Neural cell (in vitro differentiated cells): ENCODE measurements at regions not wholly inside any gene's neighbourhood (a gene's known extent, or its start where the extent isn't known, plus 50 kb on each side); places are given as distances from the start of the nearest gene placed in this dataset.

Experiments
- H2AFZ ChIP-seq: fragments of 200-600, 300-800 bp; sonication (generic), shearing (Covaris generic); 2 replicates; pipeline ENCODE4 v1.6.0; 2014; ENCODE audit warnings: low read depth, mild to moderate bottlenecking, antibody characterized with exemption, low read length, moderate library complexity
- H3F3A ChIP-seq: fragments of 200-600 bp; shearing (Covaris generic); 2 replicates; pipeline ENCODE4 v1.6.1; 2016; ENCODE audit warnings: mild to moderate bottlenecking, moderate library complexity, mixed read lengths, antibody characterized with exemption, low read length; ENCODE audit not compliant: insufficient read depth, poor library complexity, severe bottlenecking
- H3K27ac ChIP-seq: fragments of 200-600, 300-800 bp; sonication (generic), shearing (Covaris generic); 2 replicates; pipeline ENCODE4 v1.5.1; 2014; ENCODE audit warnings: mild to moderate bottlenecking, low read length, moderate library complexity
- H3K27me3 ChIP-seq: fragments of 300-800, 200-600 bp; sonication (generic), shearing (Covaris generic); 2 replicates; pipeline ENCODE4 v1.6.0; 2014; ENCODE audit warnings: mild to moderate bottlenecking, low read depth, low read length, moderate library complexity; ENCODE audit not compliant: insufficient read depth
- H3K36me3 ChIP-seq: fragments of 300-800, 200-600 bp; sonication (generic), shearing (Covaris generic); 2 replicates; pipeline ENCODE4 v1.5.1; 2014; ENCODE audit warnings: mild to moderate bottlenecking, antibody characterized with exemption, low read length, moderate library complexity; ENCODE audit not compliant: insufficient read depth
- H3K4me2 ChIP-seq: fragments of 300-800, 200-600 bp; sonication (generic), shearing (Covaris generic); 2 replicates; pipeline ENCODE4 v1.6.0; 2014; ENCODE audit warnings: mild to moderate bottlenecking, low read length
- H3K4me3 ChIP-seq: fragments of 300-800, 200-600 bp; sonication (generic), shearing (Covaris generic); 2 replicates; pipeline ENCODE4 v1.5.1; 2014; ENCODE audit warnings: mild to moderate bottlenecking, low read length, moderate library complexity
- H3K79me2 ChIP-seq: fragments of 200-600 bp; shearing (Covaris generic); replicated peaks from 2 replicates; pipeline ENCODE4 v1.6.0; 2014; ENCODE audit warnings: mild to moderate bottlenecking, low read length, moderate library complexity; ENCODE audit not compliant: insufficient read depth
- H3K9ac ChIP-seq: fragments of 300-800, 200-600 bp; sonication (generic), shearing (Covaris generic); 2 replicates; pipeline ENCODE4 v1.6.1; 2016; ENCODE audit warnings: mild to moderate bottlenecking, low read length, mixed read lengths
- H3K9me2 ChIP-seq: fragments of 200-600 bp; shearing (Covaris generic); 2 replicates; pipeline ENCODE4 v1.6.1; 2016; ENCODE audit warnings: mild to moderate bottlenecking, low read length, mixed read lengths; ENCODE audit not compliant: insufficient read depth
- H3K9me3 ChIP-seq: fragments of 200-600, 300-800 bp; sonication (generic), shearing (Covaris generic); 2 replicates; pipeline ENCODE4 v1.6.1; 2016; ENCODE audit warnings: mild to moderate bottlenecking, mixed run types, low read length, moderate library complexity, mixed read lengths
- H4K20me1 ChIP-seq: fragments of 200-600 bp; shearing (Covaris generic); 2 replicates; pipeline ENCODE4 v1.6.1; 2016; ENCODE audit warnings: mild to moderate bottlenecking, mixed run types; ENCODE audit not compliant: insufficient read depth
- EP300 ChIP-seq: fragments of 450-650 bp; conservative IDR thresholded peaks from 2 replicates; pipeline ENCODE4 v1.6.1; 2014; ENCODE audit warnings: antibody characterized with exemption, mild to moderate bottlenecking, moderate library complexity; ENCODE audit not compliant: poor library complexity, severe bottlenecking
- EZH2 ChIP-seq: fragments of 200-600, 300-800 bp; shearing (Covaris generic), sonication (generic); IDR thresholded peaks from 2 replicates; pipeline ENCODE4 v1.6.1; 2014; ENCODE audit warnings: antibody characterized with exemption, low read length, borderline replicate concordance, mild to moderate bottlenecking; ENCODE audit not compliant: insufficient read depth, poor library complexity, severe bottlenecking
- MXI1 ChIP-seq: fragments of 450-650 bp; conservative IDR thresholded peaks from 2 replicates; pipeline ENCODE4 v1.6.1; 2014; ENCODE audit warnings: antibody characterized with exemption, mild to moderate bottlenecking; ENCODE audit not compliant: poor library complexity, severe bottlenecking
- POLR2AphosphoS5 ChIP-seq: IDR thresholded peaks from 2 replicates; pipeline ENCODE4 v1.6.1; 2012
- RAD21 ChIP-seq: fragments of 450-650 bp; conservative IDR thresholded peaks from 2 replicates; pipeline ENCODE4 v1.6.1; 2014; ENCODE audit warnings: antibody characterized with exemption, mild to moderate bottlenecking, moderate library complexity
- SMC3 ChIP-seq: fragments of 450-650 bp; conservative IDR thresholded peaks from 2 replicates; pipeline ENCODE4 v1.6.1; 2014; ENCODE audit warnings: antibody characterized with exemption, mild to moderate bottlenecking, moderate library complexity; ENCODE audit not compliant: poor library complexity
- TAF1 ChIP-seq: IDR thresholded peaks from 2 replicates; pipeline ENCODE4 v1.6.1; 2012; ENCODE audit warnings: low read depth
- TF ChIP-seq, protein P1 (sequence below): fragments of 450-650 bp; IDR thresholded peaks from 2 replicates; pipeline ENCODE4 v1.5.1; 2014; ENCODE audit warnings: antibody characterized with exemption, mild to moderate bottlenecking, moderate library complexity; ENCODE audit not compliant: poor library complexity, severe bottlenecking
- TF ChIP-seq, protein P2 (sequence below): IDR thresholded peaks from 2 replicates; pipeline ENCODE4 v1.6.1; 2012; ENCODE audit warnings: borderline replicate concordance

GRCh38 chr13:63209330-63210017 is 1793.8 kb upstream of the PCDH20 start:
- no peaks in the 10 kb centered on the region for H4K20me1 ChIP-seq
- H3K9ac ChIP-seq, result no peak overlapping the region
- no peak overlapping the region for H3K27ac ChIP-seq
- no peaks in the 10 kb centered on the region for H3K36me3 ChIP-seq
- no peaks in the 10 kb centered on the region for H3K9me3 ChIP-seq
- H3K4me2 ChIP-seq, result no peak overlapping the region
- H3K27me3 ChIP-seq, result no peaks in the 10 kb centered on the region
- no peak overlapping the region for H2AFZ ChIP-seq
- H3K4me3 ChIP-seq, result no peak overlapping the region
- no peak for TF ChIP-seq RAD21
- no peak for TF ChIP-seq EP300
- no peak for TF ChIP-seq MXI1
- TF ChIP-seq, protein P1, sequence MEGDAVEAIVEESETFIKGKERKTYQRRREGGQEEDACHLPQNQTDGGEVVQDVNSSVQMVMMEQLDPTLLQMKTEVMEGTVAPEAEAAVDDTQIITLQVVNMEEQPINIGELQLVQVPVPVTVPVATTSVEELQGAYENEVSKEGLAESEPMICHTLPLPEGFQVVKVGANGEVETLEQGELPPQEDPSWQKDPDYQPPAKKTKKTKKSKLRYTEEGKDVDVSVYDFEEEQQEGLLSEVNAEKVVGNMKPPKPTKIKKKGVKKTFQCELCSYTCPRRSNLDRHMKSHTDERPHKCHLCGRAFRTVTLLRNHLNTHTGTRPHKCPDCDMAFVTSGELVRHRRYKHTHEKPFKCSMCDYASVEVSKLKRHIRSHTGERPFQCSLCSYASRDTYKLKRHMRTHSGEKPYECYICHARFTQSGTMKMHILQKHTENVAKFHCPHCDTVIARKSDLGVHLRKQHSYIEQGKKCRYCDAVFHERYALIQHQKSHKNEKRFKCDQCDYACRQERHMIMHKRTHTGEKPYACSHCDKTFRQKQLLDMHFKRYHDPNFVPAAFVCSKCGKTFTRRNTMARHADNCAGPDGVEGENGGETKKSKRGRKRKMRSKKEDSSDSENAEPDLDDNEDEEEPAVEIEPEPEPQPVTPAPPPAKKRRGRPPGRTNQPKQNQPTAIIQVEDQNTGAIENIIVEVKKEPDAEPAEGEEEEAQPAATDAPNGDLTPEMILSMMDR, result no peak
- TF ChIP-seq POLR2AphosphoS5, result no peak
- TF ChIP-seq EZH2, result no peak
- no peak for TF ChIP-seq TAF1
- TF ChIP-seq SMC3, result no peak
- TF ChIP-seq, protein P2, sequence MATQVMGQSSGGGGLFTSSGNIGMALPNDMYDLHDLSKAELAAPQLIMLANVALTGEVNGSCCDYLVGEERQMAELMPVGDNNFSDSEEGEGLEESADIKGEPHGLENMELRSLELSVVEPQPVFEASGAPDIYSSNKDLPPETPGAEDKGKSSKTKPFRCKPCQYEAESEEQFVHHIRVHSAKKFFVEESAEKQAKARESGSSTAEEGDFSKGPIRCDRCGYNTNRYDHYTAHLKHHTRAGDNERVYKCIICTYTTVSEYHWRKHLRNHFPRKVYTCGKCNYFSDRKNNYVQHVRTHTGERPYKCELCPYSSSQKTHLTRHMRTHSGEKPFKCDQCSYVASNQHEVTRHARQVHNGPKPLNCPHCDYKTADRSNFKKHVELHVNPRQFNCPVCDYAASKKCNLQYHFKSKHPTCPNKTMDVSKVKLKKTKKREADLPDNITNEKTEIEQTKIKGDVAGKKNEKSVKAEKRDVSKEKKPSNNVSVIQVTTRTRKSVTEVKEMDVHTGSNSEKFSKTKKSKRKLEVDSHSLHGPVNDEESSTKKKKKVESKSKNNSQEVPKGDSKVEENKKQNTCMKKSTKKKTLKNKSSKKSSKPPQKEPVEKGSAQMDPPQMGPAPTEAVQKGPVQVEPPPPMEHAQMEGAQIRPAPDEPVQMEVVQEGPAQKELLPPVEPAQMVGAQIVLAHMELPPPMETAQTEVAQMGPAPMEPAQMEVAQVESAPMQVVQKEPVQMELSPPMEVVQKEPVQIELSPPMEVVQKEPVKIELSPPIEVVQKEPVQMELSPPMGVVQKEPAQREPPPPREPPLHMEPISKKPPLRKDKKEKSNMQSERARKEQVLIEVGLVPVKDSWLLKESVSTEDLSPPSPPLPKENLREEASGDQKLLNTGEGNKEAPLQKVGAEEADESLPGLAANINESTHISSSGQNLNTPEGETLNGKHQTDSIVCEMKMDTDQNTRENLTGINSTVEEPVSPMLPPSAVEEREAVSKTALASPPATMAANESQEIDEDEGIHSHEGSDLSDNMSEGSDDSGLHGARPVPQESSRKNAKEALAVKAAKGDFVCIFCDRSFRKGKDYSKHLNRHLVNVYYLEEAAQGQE, result no peak
- no peaks in the 10 kb centered on the region for H3F3A ChIP-seq
- no peaks in the 10 kb centered on the region for H3K9me2 ChIP-seq
- no peaks in the 10 kb centered on the region for H3K79me2 ChIP-seq

- no peak overlapping the region for H3K4me2 ChIP-seq
- no peaks in the 10 kb centered on the region for H3K9me3 ChIP-seq
- TF ChIP-seq, protein P2, result no peak
- TF ChIP-seq EZH2, result no peak
- H3K27ac ChIP-seq, result no peak overlapping the region
- no peak overlapping the region for H3K9ac ChIP-seq
- no peaks in the 10 kb centered on the region for H3K36me3 ChIP-seq
- H3F3A ChIP-seq, result no peaks in the 10 kb centered on the region
- no peaks in the 10 kb centered on the region for H3K79me2 ChIP-seq
- no peak overlapping the region for H3K4me3 ChIP-seq
- no peaks in the 10 kb centered on the region for H4K20me1 ChIP-seq
- H2AFZ ChIP-seq, result no peak overlapping the region
- H3K27me3 ChIP-seq, result no peaks in the 10 kb centered on the region
- no peaks in the 10 kb centered on the region for H3K9me2 ChIP-seq
Observed at GRCh38 chr13:63208826-63209225, 1793.2 kb upstream of the PCDH20 start.
